IMR-90 (cell line): ENCODE measurements at regions not wholly inside any gene's neighbourhood (a gene's known extent, or its start where the extent isn't known, plus 50 kb on each side); places are given as distances from the start of the nearest gene placed in this dataset.
A peak's percentile ranks its signal among the peaks of the same experiment; 100 is the strongest.

Experiments
- ATAC-seq: fragments of 200-7000 bp; cut with Tn5 transposase; 2 replicates; pipeline ENCODE4 v1.9.1; 2020; ENCODE audit warnings: low read depth, mild to moderate bottlenecking, moderate library complexity
- BruUV-seq: library from RNA; stranded (reverse); fragments of 400-500 nt; replicated peaks from 2 replicates; lab custom pipeline; 2021; lab: Mats Ljungman, UMichigan
- CTCF ChIA-PET: fragments of 300-600 bp; formaldehyde crosslinking; extraction: SDS; loops from one replicate; lab custom pipeline; 2021; ENCODE audit warnings: antibody characterized with exemption; lab: Yijun Ruan, JAX
- POLR2A ChIA-PET: fragments of 300-600 bp; sonication (Branson Sonifier 250); formaldehyde crosslinking; loops from one replicate; lab custom pipeline; 2022; ENCODE audit warnings: antibody characterized with exemption; ENCODE audit not compliant: unreplicated experiment; lab: Charles Lee
- DNase-seq: peaks from one replicate; pipeline ENCODE4 v3.0.0; 2013
- H2AFZ ChIP-seq: replicated peaks from 2 replicates; pipeline ENCODE3; 2013; ENCODE audit warnings: low read length, mild to moderate bottlenecking; ENCODE audit not compliant: poor library complexity
- H2AK5ac ChIP-seq: 2 replicates; pipeline ENCODE4 v1.6.1; 2013; ENCODE audit warnings: low read depth, low read length, inconsistent platforms
- H2AK9ac ChIP-seq: replicated peaks from 2 replicates; pipeline ENCODE3; 2013; ENCODE audit warnings: mild to moderate bottlenecking, low read depth, low read length, moderate library complexity; ENCODE audit not compliant: poor library complexity
- H2BK120ac ChIP-seq: 2 replicates; pipeline ENCODE4 v1.6.1; 2013; ENCODE audit warnings: low read depth, low read length, inconsistent platforms
- H2BK15ac ChIP-seq: 3 replicates; pipeline ENCODE4 v1.6.1; 2013; ENCODE audit warnings: low read depth, low read length, inconsistent platforms
- H2BK20ac ChIP-seq: 2 replicates; pipeline ENCODE4 v1.6.1; 2013; ENCODE audit warnings: low read depth, mild to moderate bottlenecking, inconsistent platforms, low read length, moderate library complexity
- H2BK5ac ChIP-seq: 2 replicates; pipeline ENCODE4 v1.6.1; 2013; ENCODE audit warnings: mild to moderate bottlenecking, low read depth, low read length, inconsistent platforms; ENCODE audit not compliant: poor library complexity, severe bottlenecking
- H3K14ac ChIP-seq: replicated peaks from 2 replicates; pipeline ENCODE4 v1.6.1; 2013; ENCODE audit warnings: low read depth, low read length, inconsistent platforms
- H3K18ac ChIP-seq: 2 replicates; pipeline ENCODE4 v1.6.1; 2013; ENCODE audit warnings: low read depth, low read length, control low read depth
- H3K23ac ChIP-seq: 2 replicates; pipeline ENCODE4 v1.6.1; 2013; ENCODE audit warnings: low read depth, low read length, inconsistent platforms
- H3K27ac ChIP-seq: 2 replicates; pipeline ENCODE4 v1.5.1; 2013; ENCODE audit warnings: mild to moderate bottlenecking, control low read depth, low read length; ENCODE audit not compliant: insufficient read depth
- H3K27me3 ChIP-seq: 2 replicates; pipeline ENCODE4 v1.6.1; 2013; ENCODE audit warnings: low read length; ENCODE audit not compliant: control insufficient read depth, insufficient read depth
- H3K36me3 ChIP-seq: 2 replicates; pipeline ENCODE4 v1.6.1; 2013; ENCODE audit warnings: low read length, mixed read lengths; ENCODE audit not compliant: control insufficient read depth, insufficient read depth
- H3K4ac ChIP-seq: 2 replicates; pipeline ENCODE4 v1.6.1; 2013; ENCODE audit warnings: low read depth, low read length, inconsistent platforms
- H3K4me1 ChIP-seq: 2 replicates; pipeline ENCODE4 v1.6.1; 2013; ENCODE audit warnings: low read length, mixed read lengths; ENCODE audit not compliant: control insufficient read depth, insufficient read depth
- H3K4me2 ChIP-seq: 2 replicates; pipeline ENCODE4 v1.6.1; 2013; ENCODE audit warnings: low read depth, mild to moderate bottlenecking, control low read depth, low read length, moderate library complexity
- H3K4me3 ChIP-seq: 2 replicates; pipeline ENCODE4 v1.5.1; 2013; ENCODE audit warnings: low read depth, mild to moderate bottlenecking, control low read depth, low read length, moderate library complexity; ENCODE audit not compliant: insufficient read depth
- H3K56ac ChIP-seq: 2 replicates; pipeline ENCODE4 v1.6.1; 2013; ENCODE audit warnings: low read length, inconsistent platforms; ENCODE audit not compliant: insufficient read depth; ENCODE audit errors: extremely low read depth
- H3K79me1 ChIP-seq, 2 experiments: 2 replicates each; pipeline ENCODE4 v1.6.1; 2013; ENCODE audit warnings: low read length in 2 of 2, inconsistent platforms in 1 of 2, low read depth in 1 of 2
- H3K9ac ChIP-seq: 2 replicates; pipeline ENCODE4 v1.6.1; 2013; ENCODE audit warnings: low read depth, low read length, control low read depth
- H3K9me1 ChIP-seq: 2 replicates; pipeline ENCODE4 v1.6.1; 2013; ENCODE audit warnings: low read length, inconsistent platforms; ENCODE audit not compliant: insufficient read depth
- H3K9me3 ChIP-seq: 2 replicates; pipeline ENCODE4 v1.6.1; 2013; ENCODE audit warnings: low read length; ENCODE audit not compliant: control insufficient read depth, insufficient read depth
- H4K20me1 ChIP-seq: 2 replicates; pipeline ENCODE4 v1.6.1; 2013; ENCODE audit warnings: low read length, inconsistent platforms; ENCODE audit not compliant: insufficient read depth
- H4K5ac ChIP-seq: 2 replicates; pipeline ENCODE4 v1.6.1; 2013; ENCODE audit warnings: mild to moderate bottlenecking, low read depth, low read length, control low read depth
- H4K8ac ChIP-seq, 2 experiments: 2 replicates each; pipeline ENCODE4 v1.6.1; 2013; ENCODE audit warnings: low read depth in 2 of 2, low read length in 2 of 2, control low read depth in 1 of 2, inconsistent platforms in 1 of 2
- H4K91ac ChIP-seq: 2 replicates; pipeline ENCODE4 v1.6.1; 2013; ENCODE audit warnings: low read depth, low read length, inconsistent platforms; ENCODE audit not compliant: insufficient read depth
- CEBPB ChIP-seq: IDR thresholded peaks from 2 replicates; pipeline ENCODE4 v1.6.1; 2012; ENCODE audit warnings: low read depth, low read length, improper control_type of control experiment
- MXI1 ChIP-seq: IDR thresholded peaks from 2 replicates; pipeline ENCODE4 v1.6.1; 2012; ENCODE audit warnings: low read depth, mild to moderate bottlenecking, low read length, moderate library complexity, borderline replicate concordance
- POLR2A ChIP-seq: IDR thresholded peaks from 2 replicates; pipeline ENCODE4 v1.6.1; 2012; ENCODE audit warnings: mild to moderate bottlenecking, low read depth, low read length
- RAD21 ChIP-seq: IDR thresholded peaks from 2 replicates; pipeline ENCODE4 v1.6.1; 2012; ENCODE audit warnings: low read length, improper control_type of control experiment
- WGBS, 2 experiments: methylation state at CpG; one replicate each; pipeline versions ENCODE4 v1.1.5 to v1.1.7; 2013; ENCODE audit warnings: missing lambda C conversion rate in 2 of 2; ENCODE audit not compliant: insufficient read length in 1 of 2; ENCODE audit errors: extremely low coverage in 2 of 2; 5-methylcytosine and 5-hydroxymethylcytosine counted together
- dilution Hi-C: fragments of 300-500 bp; cut with HindIII; formaldehyde crosslinking; loops from one replicate; pipeline ENCODE4 v1.14.3; 2018; ENCODE audit warnings: low sequenced_read_pairs; ENCODE audit not compliant: unreplicated experiment
- in situ Hi-C: fragments of 300-500 bp; cut with MboI; formaldehyde crosslinking; loops from 3 replicates; pipeline ENCODE4 v1.14.3; 2019; ENCODE audit warnings: low sequenced_read_pairs, inconsistent platforms, mixed read lengths
- intact Hi-C: fragments of 100-400 bp; cut with micrococcal nuclease; formaldehyde crosslinking; loops from 2 replicates; pipeline ENCODE4 v1.10.0; 2022
- TF ChIP-seq, protein P1 (sequence below): fragments of 150-350 bp; IDR thresholded peaks from 2 replicates; pipeline ENCODE4 v1.6.1; 2017; ENCODE audit warnings: mild to moderate bottlenecking, antibody characterized with exemption, low read length, low read depth

DNA sequence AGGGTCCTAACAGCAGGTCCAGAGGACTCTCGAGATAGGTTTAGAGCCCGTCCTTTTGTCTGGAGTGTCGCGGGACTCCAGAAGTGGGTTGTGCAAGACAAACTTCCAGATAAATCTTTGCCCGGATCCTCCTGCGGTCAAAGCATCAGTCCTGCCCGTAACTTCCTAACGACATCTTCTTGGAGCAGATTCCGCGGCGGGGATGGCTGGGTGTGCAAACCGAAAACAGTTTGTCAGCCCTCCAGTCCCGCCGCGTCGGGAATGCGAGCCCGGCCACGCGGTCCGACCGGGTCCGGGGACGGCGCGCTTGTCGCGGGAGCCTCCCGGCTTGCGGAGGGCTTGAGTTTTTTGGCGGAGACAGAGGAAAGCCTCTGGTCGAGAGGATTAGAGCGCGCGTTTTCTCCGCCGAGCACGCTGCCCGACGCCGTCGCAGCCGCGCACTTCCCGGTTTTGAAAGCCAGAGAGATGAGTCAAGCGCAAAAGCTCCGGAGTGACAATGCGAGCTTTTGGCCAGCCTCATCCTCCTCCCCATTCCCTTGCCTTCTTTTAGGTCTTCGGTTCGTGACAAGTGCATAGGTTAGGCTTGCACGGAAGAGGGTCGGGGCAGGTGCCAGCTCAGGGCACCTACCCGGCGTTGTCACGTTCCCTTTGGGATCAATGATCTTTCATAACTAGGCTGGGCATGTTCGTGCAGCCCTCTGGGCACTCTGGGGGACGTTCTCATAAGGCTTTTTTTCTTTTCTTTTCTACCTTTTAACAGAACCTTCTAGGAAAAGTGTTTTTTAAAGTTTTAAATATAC is 91.3 kb upstream of the PRDM1 start:
- 0% methylated on average over 24 of the region's 57 CpGs; no CpG with 5 or more reads in 1 of the 2 experiments for WGBS, 2 experiments
- H3K9me1 ChIP-seq, result peaks cover 12% of the 10 kb centered on the region
- peak overlapping the region; percentile 97 for H2AFZ ChIP-seq
- no TSS peak for BruUV-seq
- peak overlapping the region; percentile 99 for H3K4ac ChIP-seq
- in situ Hi-C loops (loop anchor here (10.0 kb wide), 1 partner anchor 390 kb away; no protein-coding TSS in a partner anchor), intact Hi-C loops (loop anchor here (1.0 to 5.0 kb wide), 8 partner anchors 91 to 564 kb away; no protein-coding TSS in a partner anchor), dilution Hi-C loops (no loop called here)
- ATAC-seq (peak; percentile 68), DNase-seq (peak; percentile 78)
- peak overlapping the region; percentile 81 for H4K5ac ChIP-seq
- peak overlapping the region; percentile 97 for H3K14ac ChIP-seq
- TF ChIP-seq POLR2A (no peak), RAD21 (peak; percentile 8; the same call in 1 of the 2 replicates), CEBPB (peak; percentile 84), MXI1 (peak; percentile 81; the same call in 1 of the 2 replicates)
- TF ChIP-seq, protein P1, sequence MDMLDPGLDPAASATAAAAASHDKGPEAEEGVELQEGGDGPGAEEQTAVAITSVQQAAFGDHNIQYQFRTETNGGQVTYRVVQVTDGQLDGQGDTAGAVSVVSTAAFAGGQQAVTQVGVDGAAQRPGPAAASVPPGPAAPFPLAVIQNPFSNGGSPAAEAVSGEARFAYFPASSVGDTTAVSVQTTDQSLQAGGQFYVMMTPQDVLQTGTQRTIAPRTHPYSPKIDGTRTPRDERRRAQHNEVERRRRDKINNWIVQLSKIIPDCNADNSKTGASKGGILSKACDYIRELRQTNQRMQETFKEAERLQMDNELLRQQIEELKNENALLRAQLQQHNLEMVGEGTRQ, result 0 out of 2 replicates have a peak, but pooled peaks have one; percentile 0
- peak overlapping the region; percentile 99 for H2BK120ac ChIP-seq
- peak overlapping the region; percentile 73 for H3K4me3 ChIP-seq
- ChIA-PET POLR2A (no interaction called here), CTCF (interaction anchor here (1.1 to 1.5 kb wide), 2 partner anchors 122 to 228 kb away, joined by 3 read pairs; no protein-coding TSS in a partner anchor)
- peaks cover 3% of the 10 kb centered on the region for H3K4me1 ChIP-seq
- H3K79me1 ChIP-seq, result peaks cover 0 to 25% of the 10 kb centered on the region in 2 experiments; a peak in 2 of 4 replicates
- H2BK15ac ChIP-seq, result peak overlapping the region; percentile 98
- peak overlapping the region; percentile 98 for H3K56ac ChIP-seq
- peak overlapping the region; percentile 95 for H2BK20ac ChIP-seq
- peak overlapping the region; percentile 54 to 98 for H4K8ac ChIP-seq
- peak overlapping the region; percentile 95 for H2AK9ac ChIP-seq
- peak overlapping the region; percentile 91 for H3K18ac ChIP-seq
- H3K27me3 ChIP-seq, result no peaks in the 10 kb centered on the region
- peak overlapping the region; percentile 92 for H3K27ac ChIP-seq
- H3K9ac ChIP-seq, result peak overlapping the region; percentile 87
- peak overlapping the region; percentile 87 for H2AK5ac ChIP-seq
- H2BK5ac ChIP-seq, result peak overlapping the region; percentile 97
- H3K36me3 ChIP-seq, result no peaks in the 10 kb centered on the region
- no peaks in the 10 kb centered on the region for H3K9me3 ChIP-seq
- no peaks in the 10 kb centered on the region for H4K20me1 ChIP-seq
- peak overlapping the region; percentile 100 for H3K23ac ChIP-seq
- H4K91ac ChIP-seq, result peak overlapping the region; percentile 96
- H3K4me2 ChIP-seq, result peak overlapping the region; percentile 97
